B cell (primary cell): ENCODE measurements at regions not wholly inside any gene's neighbourhood (a gene's known extent, or its start where the extent isn't known, plus 50 kb on each side); places are given as distances from the start of the nearest gene placed in this dataset.

ENCODE experiments used
- ATAC-seq: fragments of 200-7000 bp; cut with Tn5 transposase; one replicate; pipeline ENCODE4 v1.10.0; 2021; ENCODE audit warnings: low read depth, mild to moderate bottlenecking, moderate number of reproducible peaks, moderate library complexity
- CTCF ChIA-PET: fragments of 350-600 bp; sonication (Branson Sonifier 250); formaldehyde crosslinking; loops from one replicate; lab custom pipeline; 2021; ENCODE audit warnings: antibody characterized with exemption, inconsistent platforms; lab: Charles Lee
- POLR2A ChIA-PET: fragments of 350-600 bp; sonication (Branson Sonifier 250); formaldehyde crosslinking; loops from one replicate; lab custom pipeline; 2021; ENCODE audit warnings: antibody characterized with exemption; lab: Charles Lee
- DNase-seq: peaks from one replicate; pipeline ENCODE4 v3.0.0; 2013
- H2AFZ ChIP-seq: 2 replicates; pipeline ENCODE4 v1.6.1; 2012; ENCODE audit warnings: mild to moderate bottlenecking, low read depth, low read length; ENCODE audit not compliant: insufficient read depth, poor library complexity, severe bottlenecking
- H3K27ac ChIP-seq, 2 donors: 1 replicate in 1 of 2; 2 replicates in 1 of 2; pipeline ENCODE4 v1.5.1; 2012 to 2013; ENCODE audit warnings: low read length in 2 of 2, mild to moderate bottlenecking in 2 of 2, moderate library complexity in 1 of 2
- H3K27me3 ChIP-seq, 4 experiments: fragments of 200-600 bp in 1 of 4; sonication (generic) in 1 of 4; replicated peaks in 1 of 4; 1 replicate in 2 of 4; 2 replicates in 2 of 4; pipeline versions ENCODE4 v1.6.1 to v1.7.0; 2013 to 2016; ENCODE audit warnings: low read length in 3 of 4, mild to moderate bottlenecking in 2 of 4, mixed read lengths in 1 of 4, moderate library complexity in 1 of 4; ENCODE audit not compliant: insufficient read depth in 4 of 4, control insufficient read depth in 3 of 4; ENCODE audit errors: control extremely low read depth in 1 of 4
- H3K36me3 ChIP-seq, 2 experiments: replicated peaks in 1 of 2; 1 replicate in 1 of 2; 2 replicates in 1 of 2; pipeline versions ENCODE4 v1.6.1 to v1.7.1; 2013; ENCODE audit warnings: low read length in 1 of 2; ENCODE audit not compliant: insufficient read depth in 2 of 2, control insufficient read depth in 1 of 2; ENCODE audit errors: control extremely low read depth in 1 of 2, extremely low read depth in 1 of 2
- H3K4me1 ChIP-seq, 2 donors: fragments of 200-600 bp in 1 of 2; sonication (generic) in 1 of 2; 1 replicate in 1 of 2; 2 replicates in 1 of 2; pipeline versions ENCODE4 v1.5.1 to v1.6.1; 2013 to 2017; ENCODE audit warnings: low read length in 2 of 2; ENCODE audit not compliant: control insufficient read depth in 2 of 2, insufficient read depth in 2 of 2
- H3K4me2 ChIP-seq: replicated peaks from 2 replicates; pipeline ENCODE3; 2012; ENCODE audit warnings: mild to moderate bottlenecking, low read depth, low read length; ENCODE audit not compliant: poor library complexity, severe bottlenecking
- H3K4me3 ChIP-seq, 5 experiments: fragments of 200-600 bp in 1 of 5; sonication (generic) in 1 of 5; 1 replicate in 3 of 5; 2 replicates in 2 of 5; pipeline versions ENCODE4 v1.5.1 to v1.7.0; 2011 to 2016; ENCODE audit warnings: low read length in 4 of 5, mild to moderate bottlenecking in 4 of 5, low read depth in 2 of 5, control low read depth in 1 of 5, moderate library complexity in 1 of 5; ENCODE audit not compliant: insufficient read depth in 1 of 5; ENCODE audit errors: control extremely low read depth in 1 of 5, extremely low read depth in 1 of 5
- H3K79me2 ChIP-seq: fragments of 200-600 bp; sonication (generic); one replicate; pipeline ENCODE4 v1.6.0; 2016; ENCODE audit warnings: low read length; ENCODE audit not compliant: control insufficient read depth, insufficient read depth
- H3K9ac ChIP-seq: fragments of 200-600 bp; sonication (generic); 2 replicates; pipeline ENCODE4 v1.6.1; 2017; ENCODE audit warnings: mild to moderate bottlenecking, low read length, moderate library complexity
- H3K9me3 ChIP-seq, 3 donors: one replicate each; pipeline versions ENCODE4 v1.6.1 to v1.7.1; 2013; ENCODE audit warnings: low read length in 2 of 3; ENCODE audit not compliant: control insufficient read depth in 2 of 3, insufficient read depth in 1 of 3; ENCODE audit errors: control extremely low read depth in 1 of 3
- H4K20me1 ChIP-seq: 2 replicates; pipeline ENCODE4 v1.6.0; 2012; ENCODE audit warnings: mild to moderate bottlenecking, low read length; ENCODE audit not compliant: insufficient read depth, control insufficient read depth, poor library complexity, severe bottlenecking
- H3K27ac Mint-ChIP-seq: one replicate; pipeline ENCODE4 v1.8.0; 2021; ENCODE audit warnings: mixed read lengths
- H3K27me3 Mint-ChIP-seq: one replicate; pipeline ENCODE4 v1.8.0; 2021; ENCODE audit warnings: mixed read lengths
- H3K4me1 Mint-ChIP-seq: one replicate; pipeline ENCODE4 v1.8.0; 2021; ENCODE audit warnings: mixed read lengths
- H3K4me3 Mint-ChIP-seq: one replicate; pipeline ENCODE4 v1.8.0; 2021; ENCODE audit warnings: mixed read lengths
- H3K9me3 Mint-ChIP-seq: one replicate; pipeline ENCODE4 v1.8.0; 2022; ENCODE audit warnings: mixed read lengths; ENCODE audit not compliant: insufficient read depth
- EZH2 ChIP-seq: IDR thresholded peaks from 2 replicates; pipeline ENCODE4 v1.6.1; 2012; ENCODE audit warnings: borderline replicate concordance, low read depth, mild to moderate bottlenecking, moderate library complexity, low read length; ENCODE audit not compliant: insufficient read depth, poor library complexity, severe bottlenecking
- WGBS: methylation state at CpG from one replicate; pipeline ENCODE4 v1.1.5; 2013; ENCODE audit warnings: missing lambda C conversion rate; ENCODE audit not compliant: insufficient coverage; 5-methylcytosine and 5-hydroxymethylcytosine counted together
- intact Hi-C: fragments of 100-400 bp; cut with micrococcal nuclease; formaldehyde crosslinking; loops from one replicate; pipeline ENCODE4 v1.10.0; 2022
- TF ChIP-seq, protein P1 (sequence below): fragments of 200-600 bp; IDR thresholded peaks from one replicate; pipeline ENCODE4 v1.8.0; 2022; ENCODE audit warnings: antibody characterized with exemption, mild to moderate bottlenecking

- H2AFZ ChIP-seq, result no peak overlapping the region
- no peaks in the 10 kb centered on the region for H4K20me1 ChIP-seq
- no peak overlapping the region for H3K9ac ChIP-seq
- POLR2A ChIA-PET, result no interaction called here
- ATAC-seq (no peak), DNase-seq (no peak)
- H3K79me2 ChIP-seq, result no peaks in the 10 kb centered on the region
- no peak overlapping the region for H3K4me2 ChIP-seq
- H3K9me3 ChIP-seq, result peaks cover 0 to 8% (median 1%) of the 10 kb centered on the region in 3 donors
- no peaks in the 10 kb centered on the region for H3K36me3 ChIP-seq
- H3K4me3 ChIP-seq, result no peak overlapping the region
- CTCF ChIA-PET, result no interaction called here
- H3K4me3 Mint-ChIP-seq, result no peak overlapping the region
- H3K27ac ChIP-seq, result no peak overlapping the region
- H3K4me1 Mint-ChIP-seq, result no peaks in the 10 kb centered on the region
- H3K27me3 Mint-ChIP-seq, result no peaks in the 10 kb centered on the region
- TF ChIP-seq, protein P1, sequence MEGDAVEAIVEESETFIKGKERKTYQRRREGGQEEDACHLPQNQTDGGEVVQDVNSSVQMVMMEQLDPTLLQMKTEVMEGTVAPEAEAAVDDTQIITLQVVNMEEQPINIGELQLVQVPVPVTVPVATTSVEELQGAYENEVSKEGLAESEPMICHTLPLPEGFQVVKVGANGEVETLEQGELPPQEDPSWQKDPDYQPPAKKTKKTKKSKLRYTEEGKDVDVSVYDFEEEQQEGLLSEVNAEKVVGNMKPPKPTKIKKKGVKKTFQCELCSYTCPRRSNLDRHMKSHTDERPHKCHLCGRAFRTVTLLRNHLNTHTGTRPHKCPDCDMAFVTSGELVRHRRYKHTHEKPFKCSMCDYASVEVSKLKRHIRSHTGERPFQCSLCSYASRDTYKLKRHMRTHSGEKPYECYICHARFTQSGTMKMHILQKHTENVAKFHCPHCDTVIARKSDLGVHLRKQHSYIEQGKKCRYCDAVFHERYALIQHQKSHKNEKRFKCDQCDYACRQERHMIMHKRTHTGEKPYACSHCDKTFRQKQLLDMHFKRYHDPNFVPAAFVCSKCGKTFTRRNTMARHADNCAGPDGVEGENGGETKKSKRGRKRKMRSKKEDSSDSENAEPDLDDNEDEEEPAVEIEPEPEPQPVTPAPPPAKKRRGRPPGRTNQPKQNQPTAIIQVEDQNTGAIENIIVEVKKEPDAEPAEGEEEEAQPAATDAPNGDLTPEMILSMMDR, result no peak
- no peak for TF ChIP-seq EZH2
- H3K4me1 ChIP-seq, result no peaks in the 10 kb centered on the region
- intact Hi-C loops, result no loop called here
- H3K27me3 ChIP-seq, result no peaks in the 10 kb centered on the region
- peaks cover 6% of the 10 kb centered on the region for H3K9me3 Mint-ChIP-seq
- H3K27ac Mint-ChIP-seq, result no peak overlapping the region
These were observed 1056.8 kb downstream of the ROBO2 start for GRCh38 chr3:78096488-78097255.

- TF ChIP-seq, protein P1, result no peak
- no peak for TF ChIP-seq EZH2
- peaks cover 0 to 9% (median 1%) of the 10 kb centered on the region in 3 donors for H3K9me3 ChIP-seq
- no peak overlapping the region for H2AFZ ChIP-seq
- H3K4me2 ChIP-seq, result no peak overlapping the region
- H3K27me3 Mint-ChIP-seq, result no peaks in the 10 kb centered on the region
- DNase-seq (no peak), ATAC-seq (no peak)
- intact Hi-C loops, result no loop called here
- H3K9me3 Mint-ChIP-seq, result no peaks in the 10 kb centered on the region
- H3K27ac ChIP-seq, result no peak overlapping the region
- no peaks in the 10 kb centered on the region for H3K36me3 ChIP-seq
- POLR2A ChIA-PET, result no interaction called here
- H3K9ac ChIP-seq, result no peak overlapping the region
- no peaks in the 10 kb centered on the region for H3K4me1 ChIP-seq
- no CpG with 5 or more reads among the region's 2 CpGs for WGBS
- H3K4me1 Mint-ChIP-seq, result no peaks in the 10 kb centered on the region
- no peak overlapping the region for H3K4me3 Mint-ChIP-seq
- no peak overlapping the region for H3K4me3 ChIP-seq
- H3K79me2 ChIP-seq, result no peaks in the 10 kb centered on the region
- H4K20me1 ChIP-seq, result no peaks in the 10 kb centered on the region
- H3K27me3 ChIP-seq, result no peaks in the 10 kb centered on the region
- H3K27ac Mint-ChIP-seq, result no peak overlapping the region
- CTCF ChIA-PET, result no interaction called here
These were observed 1058.5 kb downstream of the ROBO2 start for GRCh38 chr3:78098367-78098766.
